Adipocyte (in vitro differentiated cells): ENCODE measurements at regions not wholly inside any gene's neighbourhood (a gene's known extent, or its start where the extent isn't known, plus 50 kb on each side); places are given as distances from the start of the nearest gene placed in this dataset.

Experiments
- DNase-seq: peaks from one replicate; pipeline ENCODE4 v3.0.0-alpha.2; 2015; ENCODE audit warnings: low read depth
- H3K27me3 ChIP-seq: replicated peaks from 2 replicates; pipeline ENCODE4 v1.7.0; 2013; ENCODE audit warnings: mild to moderate bottlenecking, low read length, moderate library complexity; ENCODE audit not compliant: control insufficient read depth, insufficient read depth
- H3K36me3 ChIP-seq: 2 replicates; pipeline ENCODE4 v1.7.0; 2013; ENCODE audit warnings: low read length, mild to moderate bottlenecking, moderate library complexity; ENCODE audit not compliant: control insufficient read depth, insufficient read depth, severe bottlenecking
- H3K4me1 ChIP-seq: 2 replicates; pipeline ENCODE4 v1.7.0; 2013; ENCODE audit warnings: mild to moderate bottlenecking, low read length, moderate library complexity; ENCODE audit not compliant: control insufficient read depth, insufficient read depth
- H3K4me3 ChIP-seq: 2 replicates; pipeline ENCODE4 v1.7.0; 2013; ENCODE audit warnings: mild to moderate bottlenecking, low read length, moderate library complexity
- H3K9ac ChIP-seq: 2 replicates; pipeline ENCODE4 v1.7.0; 2013; ENCODE audit warnings: mild to moderate bottlenecking, low read length, moderate library complexity
- H3K9me3 ChIP-seq: 2 replicates; pipeline ENCODE4 v1.7.0; 2013; ENCODE audit warnings: mild to moderate bottlenecking, low read length, moderate library complexity; ENCODE audit not compliant: control insufficient read depth

GRCh38 chr6:126907996-126908395 is 210.5 kb upstream of the RSPO3 start:
- no peaks in the 10 kb centered on the region for H3K27me3 ChIP-seq
- H3K9ac ChIP-seq = no peak overlapping the region
- H3K36me3 ChIP-seq = no peaks in the 10 kb centered on the region
- no peak for DNase-seq
- H3K4me3 ChIP-seq = no peak overlapping the region
- no peaks in the 10 kb centered on the region for H3K9me3 ChIP-seq
- peaks cover 25% of the 10 kb centered on the region for H3K4me1 ChIP-seq

- Histone ChIP-seq H3K9me3 (no peaks in the 10 kb centered on the region), H3K4me3 (no peak overlapping the region), H3K9ac (no peak overlapping the region), H3K36me3 (no peaks in the 10 kb centered on the region), H3K27me3 (no peaks in the 10 kb centered on the region), H3K4me1 (peaks cover 25% of the 10 kb centered on the region)
- no peak for DNase-seq
Observed at GRCh38 chr6:126909493-126909892, 209.0 kb upstream of the RSPO3 start.

- no peak for DNase-seq
- Histone ChIP-seq H3K27me3 (no peaks in the 10 kb centered on the region), H3K4me3 (no peak overlapping the region), H3K9ac (no peak overlapping the region), H3K36me3 (no peaks in the 10 kb centered on the region), H3K9me3 (no peaks in the 10 kb centered on the region), H3K4me1 (no peaks in the 10 kb centered on the region)
Observed at GRCh38 chr6:126913651-126914050, 204.8 kb upstream of the RSPO3 start.

GRCh38 chr6:126914172-126914571 is 204.3 kb upstream of the RSPO3 start:
- Histone ChIP-seq H3K27me3 (no peaks in the 10 kb centered on the region), H3K9ac (no peak overlapping the region), H3K4me1 (peaks cover under 1% of the 10 kb centered on the region), H3K9me3 (no peaks in the 10 kb centered on the region), H3K4me3 (no peak overlapping the region), H3K36me3 (no peaks in the 10 kb centered on the region)
- DNase-seq = peak; percentile 8

GRCh38 chr6:126914801-126915200 is 203.7 kb upstream of the RSPO3 start:
- DNase-seq = peak; percentile 31
- Histone ChIP-seq H3K9me3 (no peaks in the 10 kb centered on the region), H3K9ac (no peak overlapping the region), H3K4me3 (no peak overlapping the region), H3K27me3 (no peaks in the 10 kb centered on the region), H3K36me3 (no peaks in the 10 kb centered on the region), H3K4me1 (peaks cover 6% of the 10 kb centered on the region)

GRCh38 chr6:126919947-126920346 is 198.5 kb upstream of the RSPO3 start:
- DNase-seq = peak; percentile 94
- Histone ChIP-seq H3K4me1 (peaks cover 11% of the 10 kb centered on the region), H3K36me3 (no peaks in the 10 kb centered on the region), H3K9me3 (no peaks in the 10 kb centered on the region), H3K4me3 (no peak overlapping the region), H3K27me3 (no peaks in the 10 kb centered on the region), H3K9ac (no peak overlapping the region)

- Histone ChIP-seq H3K27me3 (no peaks in the 10 kb centered on the region), H3K4me3 (no peak overlapping the region), H3K9me3 (no peaks in the 10 kb centered on the region), H3K36me3 (no peaks in the 10 kb centered on the region), H3K9ac (no peak overlapping the region), H3K4me1 (peaks cover 11% of the 10 kb centered on the region)
- DNase-seq = no peak
Observed at GRCh38 chr6:126923807-126924206, 194.7 kb upstream of the RSPO3 start.

GRCh38 chr6:126926926-126927325 is 191.5 kb upstream of the RSPO3 start:
- Histone ChIP-seq H3K36me3 (no peaks in the 10 kb centered on the region), H3K9ac (no peak overlapping the region), H3K27me3 (no peaks in the 10 kb centered on the region), H3K4me3 (no peak overlapping the region), H3K9me3 (no peaks in the 10 kb centered on the region), H3K4me1 (no peaks in the 10 kb centered on the region)
- DNase-seq = no peak

GRCh38 chr6:126927841-126928240 is 190.6 kb upstream of the RSPO3 start:
- DNase-seq = no peak
- H3K4me1 ChIP-seq = no peaks in the 10 kb centered on the region
- no peaks in the 10 kb centered on the region for H3K9me3 ChIP-seq
- no peaks in the 10 kb centered on the region for H3K36me3 ChIP-seq
- no peaks in the 10 kb centered on the region for H3K27me3 ChIP-seq
- H3K9ac ChIP-seq = no peak overlapping the region
- no peak overlapping the region for H3K4me3 ChIP-seq

- H3K4me1 ChIP-seq = peaks cover 15% of the 10 kb centered on the region
- peak overlapping the region; percentile 59 for H3K9ac ChIP-seq
- peak; percentile 60 for DNase-seq
- H3K27me3 ChIP-seq = no peaks in the 10 kb centered on the region
- H3K36me3 ChIP-seq = no peaks in the 10 kb centered on the region
- H3K9me3 ChIP-seq = no peaks in the 10 kb centered on the region
- H3K4me3 ChIP-seq = no peak overlapping the region
Observed at GRCh38 chr6:126937426-126937825, 181.0 kb upstream of the RSPO3 start.

GRCh38 chr6:126939784-126940183 is 178.7 kb upstream of the RSPO3 start:
- no peak for DNase-seq
- H3K9me3 ChIP-seq = no peaks in the 10 kb centered on the region
- H3K36me3 ChIP-seq = no peaks in the 10 kb centered on the region
- H3K4me3 ChIP-seq = no peak overlapping the region
- H3K9ac ChIP-seq = no peak overlapping the region
- no peaks in the 10 kb centered on the region for H3K27me3 ChIP-seq
- peaks cover 15% of the 10 kb centered on the region for H3K4me1 ChIP-seq

- DNase-seq = no peak
- Histone ChIP-seq H3K27me3 (no peaks in the 10 kb centered on the region), H3K36me3 (no peaks in the 10 kb centered on the region), H3K4me1 (peaks cover 30% of the 10 kb centered on the region), H3K9ac (no peak overlapping the region), H3K4me3 (no peak overlapping the region), H3K9me3 (no peaks in the 10 kb centered on the region)
Observed at GRCh38 chr6:126941751-126942150, 176.7 kb upstream of the RSPO3 start.
